NB4 (cell line): ENCODE measurements at regions not wholly inside any gene's neighbourhood (a gene's known extent, or its start where the extent isn't known, plus 50 kb on each side); places are given as distances from the start of the nearest gene placed in this dataset.

Experiments
- POLR2A ChIP-seq: IDR thresholded peaks from 2 replicates; pipeline ENCODE4 v1.6.1; 2011; ENCODE audit warnings: mild to moderate bottlenecking; ENCODE audit not compliant: insufficient read length; ENCODE audit errors: extremely low read depth
- TF ChIP-seq, protein P1 (sequence below): IDR thresholded peaks from one replicate; pipeline ENCODE4 v1.5.1; 2012; ENCODE audit warnings: low read depth, low read length

DNA sequence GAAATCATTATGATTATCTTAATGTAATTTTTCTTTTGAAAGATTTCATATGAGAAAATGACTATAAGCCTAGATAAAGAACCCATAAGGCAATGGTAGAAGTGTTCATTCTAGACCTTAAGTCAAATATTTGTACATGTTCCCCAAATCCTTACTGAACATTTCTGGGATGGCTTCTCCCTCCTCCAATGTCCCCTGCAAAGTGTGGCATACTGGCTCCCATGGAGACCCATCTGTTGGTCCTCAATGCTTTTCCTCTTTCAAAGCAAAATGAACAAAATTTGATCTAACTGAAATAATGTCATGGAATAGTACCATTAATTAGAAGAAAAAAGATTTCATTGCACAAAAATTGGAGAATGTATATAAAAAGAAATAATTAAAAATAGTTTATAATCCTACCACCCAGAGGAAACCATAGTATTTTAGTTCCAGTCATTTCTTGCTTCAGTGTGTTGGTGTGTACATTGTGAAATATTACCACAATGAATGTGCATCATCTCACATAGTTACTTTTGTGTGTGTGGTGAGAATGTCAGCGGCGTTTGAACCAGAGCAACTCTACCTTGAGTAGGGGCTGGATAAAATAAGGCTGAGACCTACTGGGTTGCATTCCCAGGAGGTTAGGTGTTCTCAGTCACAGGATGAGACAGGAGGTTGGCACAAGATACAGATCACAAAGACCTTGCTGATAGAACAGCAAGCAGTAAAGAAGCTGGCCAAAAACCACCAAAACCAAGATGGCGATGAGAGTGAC is 181.3 kb downstream of the UXS1 start:
- no peak for TF ChIP-seq POLR2A
- TF ChIP-seq, protein P1, sequence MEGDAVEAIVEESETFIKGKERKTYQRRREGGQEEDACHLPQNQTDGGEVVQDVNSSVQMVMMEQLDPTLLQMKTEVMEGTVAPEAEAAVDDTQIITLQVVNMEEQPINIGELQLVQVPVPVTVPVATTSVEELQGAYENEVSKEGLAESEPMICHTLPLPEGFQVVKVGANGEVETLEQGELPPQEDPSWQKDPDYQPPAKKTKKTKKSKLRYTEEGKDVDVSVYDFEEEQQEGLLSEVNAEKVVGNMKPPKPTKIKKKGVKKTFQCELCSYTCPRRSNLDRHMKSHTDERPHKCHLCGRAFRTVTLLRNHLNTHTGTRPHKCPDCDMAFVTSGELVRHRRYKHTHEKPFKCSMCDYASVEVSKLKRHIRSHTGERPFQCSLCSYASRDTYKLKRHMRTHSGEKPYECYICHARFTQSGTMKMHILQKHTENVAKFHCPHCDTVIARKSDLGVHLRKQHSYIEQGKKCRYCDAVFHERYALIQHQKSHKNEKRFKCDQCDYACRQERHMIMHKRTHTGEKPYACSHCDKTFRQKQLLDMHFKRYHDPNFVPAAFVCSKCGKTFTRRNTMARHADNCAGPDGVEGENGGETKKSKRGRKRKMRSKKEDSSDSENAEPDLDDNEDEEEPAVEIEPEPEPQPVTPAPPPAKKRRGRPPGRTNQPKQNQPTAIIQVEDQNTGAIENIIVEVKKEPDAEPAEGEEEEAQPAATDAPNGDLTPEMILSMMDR: no peak
